ENCODE measurements at regions not wholly inside any gene's neighbourhood (a gene's known extent, or its start where the extent isn't known, plus 50 kb on each side); places are given as distances from the start of the nearest gene placed in this dataset.
"Not testable (repeated sequence)": the region's sequence is repeated elsewhere in the genome, so short reads cannot be mapped to it uniquely, and the experiment has no call there.

DNA sequence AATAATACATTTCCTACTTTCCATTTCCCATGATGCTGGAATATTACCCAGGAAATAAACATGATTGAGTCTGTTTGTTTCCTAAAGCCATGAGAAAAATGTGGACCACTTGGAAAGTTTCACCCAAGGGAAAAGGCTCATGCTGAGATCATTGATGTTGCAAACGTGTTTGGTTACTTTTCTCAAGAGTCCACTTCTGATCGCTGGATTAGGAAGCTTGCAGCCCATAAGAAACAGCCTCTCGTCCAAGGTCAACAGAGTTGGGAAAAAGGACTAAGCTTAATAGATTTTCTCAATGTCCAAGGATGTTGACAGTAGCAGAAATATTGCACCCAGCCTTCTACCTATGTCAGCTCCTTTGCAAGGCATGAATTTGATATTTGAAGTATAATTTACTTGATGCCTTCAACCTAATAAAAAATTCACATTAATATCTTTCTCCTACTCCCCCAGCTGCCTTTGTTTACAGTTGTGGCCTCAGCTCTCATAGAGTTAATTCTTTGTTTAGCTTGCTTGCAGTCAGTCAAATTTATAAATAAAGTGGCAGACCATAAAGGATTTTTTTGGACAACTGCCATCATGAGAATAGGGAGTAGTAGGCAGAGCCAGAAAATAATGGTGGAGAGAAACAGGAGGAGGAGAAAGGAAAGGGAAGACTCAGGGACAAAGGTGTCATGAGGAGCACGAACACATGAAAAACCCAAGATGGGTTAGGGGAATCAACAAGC is 65.6 kb upstream of the BLTP1 start:
- H3K27ac ChIP-seq, result no peak overlapping the region
- WGBS, result 42% methylated on average over 4 of the region's 4 CpGs
- peak; percentile 35 for TF ChIP-seq POLR2AphosphoS5 (IDR thresholded peaks at IDR 0.05)
- TF ChIP-seq, protein P1, sequence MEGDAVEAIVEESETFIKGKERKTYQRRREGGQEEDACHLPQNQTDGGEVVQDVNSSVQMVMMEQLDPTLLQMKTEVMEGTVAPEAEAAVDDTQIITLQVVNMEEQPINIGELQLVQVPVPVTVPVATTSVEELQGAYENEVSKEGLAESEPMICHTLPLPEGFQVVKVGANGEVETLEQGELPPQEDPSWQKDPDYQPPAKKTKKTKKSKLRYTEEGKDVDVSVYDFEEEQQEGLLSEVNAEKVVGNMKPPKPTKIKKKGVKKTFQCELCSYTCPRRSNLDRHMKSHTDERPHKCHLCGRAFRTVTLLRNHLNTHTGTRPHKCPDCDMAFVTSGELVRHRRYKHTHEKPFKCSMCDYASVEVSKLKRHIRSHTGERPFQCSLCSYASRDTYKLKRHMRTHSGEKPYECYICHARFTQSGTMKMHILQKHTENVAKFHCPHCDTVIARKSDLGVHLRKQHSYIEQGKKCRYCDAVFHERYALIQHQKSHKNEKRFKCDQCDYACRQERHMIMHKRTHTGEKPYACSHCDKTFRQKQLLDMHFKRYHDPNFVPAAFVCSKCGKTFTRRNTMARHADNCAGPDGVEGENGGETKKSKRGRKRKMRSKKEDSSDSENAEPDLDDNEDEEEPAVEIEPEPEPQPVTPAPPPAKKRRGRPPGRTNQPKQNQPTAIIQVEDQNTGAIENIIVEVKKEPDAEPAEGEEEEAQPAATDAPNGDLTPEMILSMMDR (IDR thresholded peaks at IDR 0.05), result no peak
- intact Hi-C loops (cut with DNase I), result no loop called here
- no peak overlapping the region for H3K4me3 ChIP-seq
- no peaks in the 10 kb centered on the region for H3K27me3 ChIP-seq (replicated peaks; ENCODE audit: insufficient read depth)
- H3K36me3 ChIP-seq, result no peaks in the 10 kb centered on the region
- no peaks in the 10 kb centered on the region for H3K4me1 ChIP-seq (replicated peaks)
- no peaks in the 10 kb centered on the region for H3K9me3 ChIP-seq
- no peak for DNase-seq (ENCODE audit: low spot score)

DNA sequence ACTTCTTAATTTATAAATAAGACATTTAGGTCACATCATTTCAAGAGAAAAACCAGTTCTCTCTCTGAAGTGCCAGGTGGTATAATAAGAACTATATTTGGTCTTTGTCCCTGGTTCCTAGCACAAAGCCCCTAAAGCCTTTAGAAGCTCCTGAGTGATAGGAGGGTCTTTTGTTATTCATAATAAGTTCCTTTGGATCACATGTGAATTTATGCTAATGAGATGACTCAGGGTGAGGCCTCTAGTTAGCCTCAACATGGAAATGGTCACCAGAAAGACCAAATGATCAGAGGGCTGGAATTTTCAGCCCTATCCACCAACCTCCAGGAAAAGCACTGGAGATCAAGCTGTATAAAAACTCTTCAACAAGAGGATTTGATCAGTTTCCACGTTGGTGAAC is 68.1 kb upstream of the BLTP1 start:
- H3K27me3 ChIP-seq (replicated peaks; ENCODE audit: insufficient read depth), result no peaks in the 10 kb centered on the region
- no peak for TF ChIP-seq POLR2AphosphoS5 (IDR thresholded peaks at IDR 0.05)
- TF ChIP-seq, protein P1 (IDR thresholded peaks at IDR 0.05), result no peak
- TF ChIP-seq POLR2A (IDR thresholded peaks at IDR 0.05), result no peak
- no peaks in the 10 kb centered on the region for H3K36me3 ChIP-seq
- intact Hi-C loops (cut with DNase I), result no loop called here
- H3K27ac ChIP-seq, result no peak overlapping the region
- H3K9me3 ChIP-seq, result no peaks in the 10 kb centered on the region
- no peaks in the 10 kb centered on the region for H3K4me1 ChIP-seq (replicated peaks)
- DNase-seq (ENCODE audit: low spot score), result no peak
- H3K4me3 ChIP-seq, result no peak overlapping the region
- WGBS, result 57% methylated on average over 1 of the region's 1 CpG

DNA sequence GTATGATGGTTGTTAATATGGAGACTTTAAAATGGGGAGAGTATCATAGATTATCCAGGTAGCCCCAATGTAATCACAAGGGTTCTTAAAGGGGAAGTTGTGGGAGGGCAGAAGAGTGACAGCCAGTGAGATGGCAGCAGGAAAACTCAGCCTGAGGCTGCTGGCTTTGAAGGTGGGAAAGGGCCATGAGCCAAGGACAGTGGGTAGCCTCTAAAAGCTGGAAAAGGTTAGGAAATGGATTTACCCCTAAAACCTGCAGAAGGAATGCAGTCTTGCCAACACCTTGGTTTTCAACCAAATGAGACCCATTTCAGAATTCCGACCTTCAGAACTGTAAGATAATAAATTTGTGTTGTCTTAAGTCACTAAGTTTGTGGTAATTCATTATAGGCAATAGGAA is 68.8 kb upstream of the BLTP1 start:
- H3K9me3 ChIP-seq, result no peaks in the 10 kb centered on the region
- TF ChIP-seq, protein P1 (IDR thresholded peaks at IDR 0.05), result no peak
- TF ChIP-seq POLR2AphosphoS5 (IDR thresholded peaks at IDR 0.05) (no peak), POLR2A (IDR thresholded peaks at IDR 0.05) (no peak)
- DNase-seq (ENCODE audit: low spot score), result no peak
- no peaks in the 10 kb centered on the region for H3K27me3 ChIP-seq (replicated peaks; ENCODE audit: insufficient read depth)
- no peaks in the 10 kb centered on the region for H3K36me3 ChIP-seq
- no peaks in the 10 kb centered on the region for H3K4me1 ChIP-seq (replicated peaks)
- H3K4me3 ChIP-seq, result no peak overlapping the region
- 86% methylated on average over 1 of the region's 1 CpG for WGBS
- intact Hi-C loops (cut with DNase I), result no loop called here
- no peak overlapping the region for H3K27ac ChIP-seq

DNA sequence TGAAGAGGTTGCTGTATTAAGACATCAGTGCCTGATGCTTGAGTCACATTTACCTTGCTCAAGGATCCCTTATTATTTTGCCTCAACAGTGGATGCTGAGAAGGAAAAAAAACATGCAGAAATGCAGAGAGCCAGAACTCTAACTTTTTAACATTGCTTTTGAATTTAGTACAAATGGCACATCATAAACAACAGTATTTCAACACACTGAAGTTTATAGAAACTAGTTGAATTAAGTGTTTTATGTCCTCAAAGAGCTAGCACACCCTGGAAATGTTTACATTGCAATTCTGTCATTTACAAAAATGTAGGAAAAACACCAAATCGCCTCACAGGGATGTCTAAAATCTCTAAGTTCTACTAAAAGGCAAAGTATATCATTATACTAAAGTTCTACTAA is 69.5 kb upstream of the BLTP1 start:
- H3K36me3 ChIP-seq, result no peaks in the 10 kb centered on the region
- H3K9me3 ChIP-seq, result no peaks in the 10 kb centered on the region
- TF ChIP-seq POLR2AphosphoS5 (IDR thresholded peaks at IDR 0.05) (no peak), POLR2A (IDR thresholded peaks at IDR 0.05) (no peak)
- TF ChIP-seq, protein P1 (IDR thresholded peaks at IDR 0.05), result no peak
- intact Hi-C loops (cut with DNase I), result no loop called here
- H3K27ac ChIP-seq, result no peak overlapping the region
- 26% methylated on average over 1 of the region's 1 CpG for WGBS
- no peaks in the 10 kb centered on the region for H3K4me1 ChIP-seq (replicated peaks)
- no peaks in the 10 kb centered on the region for H3K27me3 ChIP-seq (replicated peaks; ENCODE audit: insufficient read depth)
- DNase-seq (ENCODE audit: low spot score), result no peak
- no peak overlapping the region for H3K4me3 ChIP-seq

DNA sequence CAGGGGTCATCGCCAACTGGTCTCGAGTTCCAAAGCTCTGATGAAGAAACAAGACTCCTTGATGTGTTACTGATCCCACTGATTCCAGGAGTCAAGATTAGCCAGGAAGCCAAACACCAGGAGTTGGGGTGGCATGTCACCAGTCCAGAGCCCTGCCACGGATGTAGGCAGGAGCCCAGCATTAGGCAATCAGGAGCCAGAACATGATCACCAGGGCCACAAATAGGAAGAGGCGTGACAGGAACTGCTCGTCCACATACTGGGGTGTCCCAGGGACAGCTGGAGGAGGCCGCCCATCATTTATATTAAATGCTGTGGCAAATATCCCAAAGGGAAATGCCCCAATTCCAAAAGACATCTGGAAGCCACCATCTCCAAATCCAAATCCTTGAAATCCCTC is 74.5 kb upstream of the BLTP1 start:
- WGBS, result 69% methylated on average over 6 of the region's 6 CpGs
- intact Hi-C loops (cut with DNase I); DNase-seq (ENCODE audit: low spot score); H3K4me1 ChIP-seq (replicated peaks); H3K27me3 ChIP-seq (replicated peaks; ENCODE audit: insufficient read depth); H3K4me3 ChIP-seq; H3K9me3 ChIP-seq; H3K27ac ChIP-seq; H3K36me3 ChIP-seq: not testable (repeated sequence)

DNA sequence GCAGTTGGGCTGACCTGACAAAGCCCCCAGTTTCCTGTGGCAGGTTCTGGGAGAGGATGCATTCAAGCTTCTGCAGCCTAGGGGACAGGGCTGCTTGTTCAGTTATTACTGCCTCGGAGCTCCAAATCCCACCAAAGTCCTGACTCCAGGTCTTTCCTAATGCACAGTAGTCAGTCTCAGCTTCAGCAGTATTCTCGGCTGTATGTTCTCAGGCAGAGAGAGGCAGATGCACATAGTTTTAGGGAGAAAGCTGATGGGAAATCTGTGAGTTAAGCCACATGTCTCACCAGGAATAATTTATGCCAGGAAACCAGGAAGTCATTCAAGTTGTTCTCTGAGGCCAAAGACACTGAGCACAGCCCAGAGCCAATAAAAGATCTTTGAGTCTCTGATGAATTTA is 75.3 kb upstream of the BLTP1 start:
- H3K36me3 ChIP-seq; H3K9me3 ChIP-seq; H3K27me3 ChIP-seq (replicated peaks; ENCODE audit: insufficient read depth); DNase-seq (ENCODE audit: low spot score); H3K4me3 ChIP-seq; intact Hi-C loops (cut with DNase I); H3K4me1 ChIP-seq (replicated peaks); H3K27ac ChIP-seq: not testable (repeated sequence)
- WGBS, result 0% methylated on average over 2 of the region's 2 CpGs
